ENCODE measurements at regions not wholly inside any gene's neighbourhood (a gene's known extent, or its start where the extent isn't known, plus 50 kb on each side); places are given as distances from the start of the nearest gene placed in this dataset.

DNA sequence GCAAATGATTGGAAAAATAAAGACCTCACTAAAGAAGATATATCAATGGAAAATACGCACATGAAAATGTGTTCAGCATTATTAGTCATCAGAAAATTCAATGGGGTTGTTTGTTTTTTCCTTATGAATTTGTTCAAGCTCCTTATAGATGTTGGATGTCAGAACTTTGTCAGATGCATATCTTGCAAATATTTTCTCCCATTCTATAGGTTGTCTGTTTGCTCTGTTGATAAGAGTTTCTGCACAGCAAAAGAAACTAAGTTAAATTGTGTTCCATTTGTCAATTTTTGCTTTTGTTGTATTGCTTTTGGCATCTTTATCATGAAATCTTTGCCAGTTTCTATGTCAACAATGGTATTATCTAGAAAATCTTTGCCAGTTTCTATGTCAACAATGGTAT, 633.9 kb upstream of the CHORDC1 start:
- Histone ChIP-seq H3K27me3 (ENCODE audit: control insufficient read depth, insufficient read depth, low read length) (no peaks in the 10 kb centered on the region), H3K4me3 (ENCODE audit: low read depth, low read length) (no peak overlapping the region), H3K36me3 (ENCODE audit: control insufficient read depth, insufficient read depth, low read length) (no peaks in the 10 kb centered on the region)
- no peak for DNase-seq (ENCODE audit: low read depth)
- no peak for TF ChIP-seq CTCF (IDR thresholded peaks at IDR 0.05; ENCODE audit: insufficient read depth, low read length, poor library complexity, severe bottlenecking)

DNA sequence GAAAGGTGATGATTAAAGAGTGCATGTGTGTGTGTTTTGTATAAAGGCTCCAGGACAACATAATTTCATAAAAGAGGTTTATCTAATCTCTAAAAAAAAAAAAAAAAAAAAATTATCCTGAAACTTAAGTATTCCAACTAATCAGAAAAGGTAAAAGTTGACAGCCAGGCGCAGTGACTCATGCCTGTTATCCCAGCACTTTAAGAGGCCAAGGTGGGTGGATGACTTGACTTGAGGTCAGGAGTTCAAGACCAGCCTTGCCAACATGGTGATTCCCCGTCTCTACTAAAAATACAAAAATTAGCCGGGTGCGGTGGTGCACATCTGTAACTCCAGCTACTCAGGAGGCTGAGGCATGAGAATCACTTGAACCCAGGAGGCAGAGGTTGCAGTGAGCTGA, 632.7 kb upstream of the CHORDC1 start:
- Histone ChIP-seq H3K27me3 (ENCODE audit: control insufficient read depth, insufficient read depth, low read length) (no peaks in the 10 kb centered on the region), H3K4me3 (ENCODE audit: low read depth, low read length) (no peak overlapping the region), H3K36me3 (ENCODE audit: control insufficient read depth, insufficient read depth, low read length) (no peaks in the 10 kb centered on the region)
- TF ChIP-seq CTCF (IDR thresholded peaks at IDR 0.05; ENCODE audit: insufficient read depth, low read length, poor library complexity, severe bottlenecking) = no peak
- DNase-seq (ENCODE audit: low read depth) = no peak

GRCh38 chr11:90851196-90851595, 628.3 kb upstream of the CHORDC1 start:
- TF ChIP-seq CTCF (IDR thresholded peaks at IDR 0.05; ENCODE audit: insufficient read depth, low read length, poor library complexity, severe bottlenecking) = no peak
- Histone ChIP-seq H3K4me3 (ENCODE audit: low read depth, low read length) (no peak overlapping the region), H3K27me3 (ENCODE audit: control insufficient read depth, insufficient read depth, low read length) (no peaks in the 10 kb centered on the region), H3K36me3 (ENCODE audit: control insufficient read depth, insufficient read depth, low read length) (no peaks in the 10 kb centered on the region)
- DNase-seq (ENCODE audit: low read depth) = no peak

GRCh38 chr11:90849312-90849711, 626.5 kb upstream of the CHORDC1 start:
- Histone ChIP-seq H3K36me3 (ENCODE audit: control insufficient read depth, insufficient read depth, low read length) (no peaks in the 10 kb centered on the region), H3K4me3 (ENCODE audit: low read depth, low read length) (no peak overlapping the region), H3K27me3 (ENCODE audit: control insufficient read depth, insufficient read depth, low read length) (no peaks in the 10 kb centered on the region)
- no peak for TF ChIP-seq CTCF (IDR thresholded peaks at IDR 0.05; ENCODE audit: insufficient read depth, low read length, poor library complexity, severe bottlenecking)
- no peak for DNase-seq (ENCODE audit: low read depth)

GRCh38 chr11:90847268-90847886, 624.5 kb upstream of the CHORDC1 start:
- no peak overlapping the region for H3K4me3 ChIP-seq (ENCODE audit: low read depth, low read length)

More at GRCh38 chr11:90847268-90847886, 624.5 kb upstream of the CHORDC1 start:
- no peaks in the 10 kb centered on the region for H3K36me3 ChIP-seq (ENCODE audit: control insufficient read depth, insufficient read depth, low read length)
- no peak for TF ChIP-seq CTCF (IDR thresholded peaks at IDR 0.05; ENCODE audit: insufficient read depth, low read length, poor library complexity, severe bottlenecking)
- DNase-seq (ENCODE audit: low read depth) = no peak
- no peaks in the 10 kb centered on the region for H3K27me3 ChIP-seq (ENCODE audit: control insufficient read depth, insufficient read depth, low read length)

All from kidney epithelial cell (primary cell).